ENCODE measurements at regions not wholly inside any gene's neighbourhood (a gene's known extent, or its start where the extent isn't known, plus 50 kb on each side); places are given as distances from the start of the nearest gene placed in this dataset.
"Not testable (repeated sequence)": the region's sequence is repeated elsewhere in the genome, so short reads cannot be mapped to it uniquely, and the experiment has no call there.

DNA sequence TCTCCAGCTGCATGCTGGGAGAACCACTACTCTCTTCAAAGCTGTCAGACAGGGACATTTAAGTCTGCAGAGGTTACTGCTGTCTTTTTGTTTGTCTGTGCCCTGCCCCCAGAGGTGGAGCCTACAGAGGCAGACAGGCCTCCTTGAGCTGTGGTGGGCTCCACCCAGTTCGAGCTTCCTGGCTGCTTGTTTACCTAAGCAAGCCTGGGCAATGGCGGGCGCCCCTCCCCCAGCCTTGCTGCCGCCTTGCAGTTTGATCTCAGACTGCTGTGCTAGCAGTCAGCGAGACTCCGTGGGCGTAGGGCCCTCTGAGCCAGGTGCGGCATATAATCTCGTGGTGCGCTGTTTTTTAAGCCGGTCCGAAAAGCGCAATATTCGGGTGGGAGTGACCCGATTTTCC lies 215.0 kb downstream of the STIM2 start:
- H3K4me3 Mint-ChIP-seq, H3K36me3 Mint-ChIP-seq, ATAC-seq, H3K27me3 Mint-ChIP-seq, H3K4me1 Mint-ChIP-seq, H3K9me3 Mint-ChIP-seq, H3K27ac Mint-ChIP-seq: not testable (repeated sequence)

DNA sequence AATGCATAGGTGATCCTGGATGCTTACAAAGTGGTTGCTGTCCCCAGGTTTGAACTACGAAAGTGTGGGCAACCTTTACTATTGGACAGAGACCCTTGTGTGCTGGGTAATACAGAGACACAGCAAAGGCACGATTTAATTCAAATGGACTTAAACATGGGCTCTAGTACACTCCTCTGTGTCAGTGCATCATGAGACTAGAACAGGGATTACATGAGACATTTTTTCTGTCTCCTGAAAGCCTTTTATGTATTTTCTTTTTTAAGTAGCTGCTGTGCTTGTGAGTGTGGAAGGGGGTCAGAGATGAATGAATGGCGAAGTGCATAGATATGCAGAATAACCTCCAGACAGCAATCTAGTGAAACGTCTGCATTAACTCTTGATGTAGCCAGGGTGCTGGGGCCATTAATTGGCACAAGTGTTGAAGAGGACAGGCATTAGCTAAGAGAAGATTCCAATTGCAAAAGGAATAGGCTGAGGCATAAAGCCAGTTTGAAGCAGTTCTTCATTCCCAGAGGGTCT lies 218.4 kb downstream of the STIM2 start:
- no peak for ATAC-seq
- Mint-ChIP-seq H3K4me1 (no peaks in the 10 kb centered on the region), H3K36me3 (no peaks in the 10 kb centered on the region), H3K4me3 (no peak overlapping the region), H3K27me3 (peaks cover 25% of the 10 kb centered on the region), H3K9me3 (peaks cover 4% of the 10 kb centered on the region), H3K27ac (no peak overlapping the region)

GRCh38 chr4:27081675-27082586 lies 221.3 kb downstream of the STIM2 start:
- Mint-ChIP-seq H3K9me3 (peaks cover 4% of the 10 kb centered on the region), H3K4me1 (peaks cover 6% of the 10 kb centered on the region), H3K36me3 (no peaks in the 10 kb centered on the region), H3K27me3 (peaks cover 52% of the 10 kb centered on the region), H3K4me3 (no peak overlapping the region), H3K27ac (no peak overlapping the region)
- no peak for ATAC-seq

DNA sequence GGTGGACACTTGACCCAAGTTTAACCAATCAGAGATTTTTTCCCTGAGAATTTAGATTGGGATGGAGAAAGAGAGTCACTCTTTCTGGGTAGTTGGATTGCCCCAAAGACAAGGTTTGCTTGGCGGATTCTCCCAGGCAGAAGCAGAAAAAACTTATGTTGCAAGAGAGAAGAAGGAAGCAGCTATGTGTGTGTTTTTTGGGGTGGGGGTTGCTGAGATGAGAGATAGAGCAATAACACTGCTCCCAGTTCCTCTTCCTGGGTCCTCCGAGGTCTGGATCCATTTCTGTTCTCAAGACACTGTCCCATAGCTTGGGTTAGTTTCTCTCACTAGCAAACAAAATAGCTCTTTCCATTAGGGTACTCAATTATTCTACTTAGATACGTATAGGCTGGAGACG lies 222.1 kb downstream of the STIM2 start:
- peaks cover 60% of the 10 kb centered on the region for H3K27me3 Mint-ChIP-seq
- ATAC-seq, result no peak
- H3K9me3 Mint-ChIP-seq, result peaks cover 4% of the 10 kb centered on the region
- no peaks in the 10 kb centered on the region for H3K36me3 Mint-ChIP-seq
- no peak overlapping the region for H3K4me3 Mint-ChIP-seq
- H3K4me1 Mint-ChIP-seq, result peaks cover 6% of the 10 kb centered on the region
- no peak overlapping the region for H3K27ac Mint-ChIP-seq

GRCh38 chr4:27084685-27085361 lies 224.2 kb downstream of the STIM2 start:
- Mint-ChIP-seq H3K9me3 (peaks cover 3% of the 10 kb centered on the region), H3K4me3 (no peak overlapping the region), H3K27me3 (peaks cover 80% of the 10 kb centered on the region)

GRCh38 chr4:27085396-27085795 lies 224.8 kb downstream of the STIM2 start:
- Mint-ChIP-seq H3K36me3 (no peaks in the 10 kb centered on the region), H3K27me3 (peaks cover 86% of the 10 kb centered on the region), H3K27ac (no peak overlapping the region), H3K9me3 (peaks cover 3% of the 10 kb centered on the region), H3K4me3 (no peak overlapping the region), H3K4me1 (peaks cover 6% of the 10 kb centered on the region)
- ATAC-seq, result no peak

More at GRCh38 chr4:27084685-27085361, 224.2 kb downstream of the STIM2 start:
- Mint-ChIP-seq H3K36me3 (no peaks in the 10 kb centered on the region), H3K27ac (no peak overlapping the region), H3K4me1 (peaks cover 6% of the 10 kb centered on the region)
- ATAC-seq, result no peak

DNA sequence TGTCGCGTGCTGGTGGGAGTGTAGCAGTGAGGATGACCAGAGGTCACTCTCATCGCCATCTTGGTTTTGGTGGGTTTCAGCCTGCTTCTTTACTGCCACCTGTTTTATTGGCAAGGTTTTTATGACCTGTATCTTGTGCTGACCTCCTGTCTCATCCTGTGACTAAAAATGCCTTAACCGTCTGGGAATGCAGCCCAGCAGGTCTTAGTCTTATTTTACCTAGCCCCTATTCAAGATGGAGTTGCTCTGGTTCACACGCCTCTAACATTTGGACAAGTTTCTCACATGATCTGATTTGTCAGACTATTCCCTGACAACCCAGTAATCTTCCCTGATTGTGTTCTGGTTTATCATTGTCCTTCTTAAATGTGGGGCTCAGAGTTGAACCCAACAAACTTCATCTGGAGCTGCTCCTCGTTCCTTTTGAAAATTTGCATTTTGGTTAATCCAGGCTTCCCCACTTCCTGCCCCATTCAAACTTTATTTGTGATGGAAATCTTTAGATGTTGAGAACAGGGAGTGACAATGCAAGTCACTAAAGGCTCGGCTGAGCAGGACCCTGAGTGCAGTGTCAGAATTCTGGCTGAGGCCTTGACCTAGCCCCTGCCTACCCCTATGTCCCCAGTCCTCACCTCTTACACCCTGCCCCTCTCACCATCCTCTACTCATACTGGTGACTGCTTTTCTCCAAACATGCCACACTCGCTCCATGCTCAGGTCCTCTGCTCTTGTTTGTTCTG lies 226.8 kb downstream of the STIM2 start:
- H3K4me3 Mint-ChIP-seq, result no peak overlapping the region
- no peak overlapping the region for H3K27ac Mint-ChIP-seq
- H3K9me3 Mint-ChIP-seq, result peaks cover 3% of the 10 kb centered on the region
- no peak for ATAC-seq
- peaks cover 6% of the 10 kb centered on the region for H3K4me1 Mint-ChIP-seq
- no peaks in the 10 kb centered on the region for H3K36me3 Mint-ChIP-seq
- H3K27me3 Mint-ChIP-seq, result peaks cover 97% of the 10 kb centered on the region

DNA sequence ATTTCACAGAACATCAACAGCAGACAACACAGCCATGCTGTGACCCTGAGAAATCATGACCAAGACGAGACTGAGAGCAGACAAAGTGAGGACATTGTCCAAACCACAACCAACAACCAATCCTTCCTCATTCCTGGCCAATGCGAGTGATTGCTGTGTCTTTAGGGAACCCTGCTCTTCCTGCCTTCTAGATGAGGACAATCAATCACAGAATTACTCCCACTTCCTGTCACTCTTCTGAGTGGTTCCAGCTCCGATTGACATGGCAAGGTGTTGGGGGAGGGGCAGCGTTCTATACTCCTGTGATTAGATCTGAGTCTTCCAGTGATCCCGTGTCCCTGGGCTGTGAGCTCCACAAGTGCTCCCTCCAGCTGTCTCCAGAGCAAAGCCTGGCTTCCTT lies 227.8 kb downstream of the STIM2 start:
- Mint-ChIP-seq H3K4me1 (peaks cover 6% of the 10 kb centered on the region), H3K36me3 (no peaks in the 10 kb centered on the region), H3K27ac (no peak overlapping the region), H3K9me3 (peaks cover 3% of the 10 kb centered on the region), H3K4me3 (no peak overlapping the region), H3K27me3 (peaks cover 91% of the 10 kb centered on the region)
- ATAC-seq, result no peak

DNA sequence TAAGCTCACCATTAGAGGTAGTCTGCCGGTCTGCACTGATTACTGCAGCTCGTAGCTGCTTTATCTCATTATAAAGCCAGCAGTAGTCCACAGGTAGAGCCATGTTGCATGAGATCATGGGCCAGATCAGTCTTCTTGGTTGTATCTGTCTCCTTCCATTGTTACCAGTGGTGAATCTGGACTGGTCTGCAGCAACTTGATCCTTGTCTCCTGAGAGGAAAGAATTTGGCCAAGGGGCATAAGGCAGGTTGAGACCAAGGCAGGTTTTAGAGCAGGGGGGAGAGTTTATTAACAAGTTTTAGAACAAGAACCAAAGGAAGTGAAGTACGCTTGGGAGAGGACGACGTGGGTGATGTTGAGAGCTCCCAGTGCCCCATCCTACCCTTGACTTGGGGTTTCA lies 228.5 kb downstream of the STIM2 start:
- Mint-ChIP-seq H3K27ac (no peak overlapping the region), H3K9me3 (peaks cover 3% of the 10 kb centered on the region), H3K36me3 (no peaks in the 10 kb centered on the region), H3K4me1 (peaks cover 6% of the 10 kb centered on the region), H3K4me3 (no peak overlapping the region), H3K27me3 (peaks cover 84% of the 10 kb centered on the region)
- ATAC-seq, result no peak

DNA sequence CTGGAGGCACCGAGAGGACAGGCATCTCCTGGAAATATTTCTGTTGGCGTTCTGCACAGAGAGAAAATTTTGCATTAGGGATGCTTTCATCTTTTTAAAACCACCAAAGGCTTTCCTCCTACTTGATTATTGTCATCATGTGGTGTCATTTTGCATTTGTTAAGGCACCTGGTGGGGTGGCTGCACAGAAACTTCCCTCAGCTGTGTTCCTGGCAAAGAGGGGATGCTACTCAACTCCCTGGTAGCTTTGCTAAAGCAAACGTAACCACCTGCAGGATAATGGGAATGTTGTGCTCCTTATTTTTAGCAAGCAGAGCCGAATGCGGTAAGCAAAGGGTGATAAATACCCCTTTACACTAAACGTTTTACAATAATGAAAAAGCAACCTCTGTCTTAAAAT lies 229.8 kb downstream of the STIM2 start:
- H3K36me3 Mint-ChIP-seq, result no peaks in the 10 kb centered on the region
- H3K9me3 Mint-ChIP-seq, result peaks cover 3% of the 10 kb centered on the region
- no peak overlapping the region for H3K27ac Mint-ChIP-seq
- H3K4me3 Mint-ChIP-seq, result no peak overlapping the region
- H3K27me3 Mint-ChIP-seq, result peaks cover 73% of the 10 kb centered on the region
- H3K4me1 Mint-ChIP-seq, result peaks cover 3% of the 10 kb centered on the region
- no peak for ATAC-seq

- Mint-ChIP-seq H3K36me3 (no peaks in the 10 kb centered on the region), H3K27ac (no peak overlapping the region)
Measured at GRCh38 chr4:27094224-27094623, 233.6 kb downstream of the STIM2 start.

GRCh38 chr4:27094783-27095182 lies 234.1 kb downstream of the STIM2 start:
- no peaks in the 10 kb centered on the region for H3K36me3 Mint-ChIP-seq
- no peak for ATAC-seq
- no peak overlapping the region for H3K4me3 Mint-ChIP-seq
- H3K4me1 Mint-ChIP-seq, result no peaks in the 10 kb centered on the region
- H3K27ac Mint-ChIP-seq, result no peak overlapping the region
- H3K9me3 Mint-ChIP-seq, result no peaks in the 10 kb centered on the region
- H3K27me3 Mint-ChIP-seq, result peaks cover 30% of the 10 kb centered on the region

More at GRCh38 chr4:27094224-27094623, 233.6 kb downstream of the STIM2 start:
- Mint-ChIP-seq H3K4me3 (no peak overlapping the region), H3K27me3 (peaks cover 36% of the 10 kb centered on the region), H3K9me3 (no peaks in the 10 kb centered on the region), H3K4me1 (no peaks in the 10 kb centered on the region)
- no peak for ATAC-seq

DNA sequence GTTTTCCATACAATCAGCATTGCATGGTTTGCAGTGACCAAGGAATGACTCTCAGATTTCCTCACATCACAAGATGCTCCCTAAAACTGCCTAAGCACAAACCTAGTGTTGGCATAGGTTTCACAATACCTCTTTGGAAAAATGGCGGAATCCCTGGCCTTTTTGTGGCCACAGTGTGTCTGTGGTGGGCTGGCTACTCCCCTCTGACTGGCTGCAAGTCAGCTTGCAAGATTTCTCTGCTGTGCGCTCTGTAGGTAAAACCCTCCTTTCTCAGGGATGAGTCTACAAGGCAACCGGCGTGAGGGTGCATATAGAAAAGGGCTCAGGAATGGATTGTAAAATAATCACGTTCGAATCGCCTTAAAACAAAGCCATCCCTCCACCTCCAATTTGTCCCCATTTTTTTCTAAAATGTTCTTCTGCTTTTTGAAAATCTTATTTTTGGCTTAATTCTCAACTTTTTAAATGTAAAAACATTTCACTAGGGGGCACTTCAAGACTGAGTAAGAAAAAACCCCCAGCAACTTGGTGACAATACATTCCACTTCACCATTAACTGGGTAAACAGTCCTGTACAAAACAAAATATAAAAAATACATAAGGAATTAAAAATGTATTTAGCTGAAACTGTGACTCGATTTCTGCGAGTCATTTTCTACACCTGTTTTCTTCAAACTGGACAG lies 235.6 kb downstream of the STIM2 start:
- Mint-ChIP-seq H3K4me1 (no peaks in the 10 kb centered on the region), H3K4me3 (no peak overlapping the region)

DNA sequence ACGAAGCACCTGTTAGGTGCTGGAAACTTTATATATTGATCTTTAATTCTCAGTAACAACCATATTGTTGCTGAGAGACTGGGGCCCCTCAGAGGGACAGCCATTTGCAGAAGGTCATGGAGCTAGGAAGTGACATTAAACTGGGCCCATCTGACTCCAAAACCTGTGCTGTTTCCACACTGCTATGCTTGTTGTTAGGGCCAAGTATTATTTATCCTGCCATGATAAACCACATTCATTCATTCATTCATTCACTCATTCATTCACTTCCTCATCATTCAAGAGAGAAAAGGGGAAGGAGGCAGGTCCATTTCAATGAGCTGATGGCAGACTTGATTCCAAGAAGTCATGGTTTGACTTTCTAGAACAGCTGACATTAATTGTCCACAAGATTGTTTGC lies 237.4 kb downstream of the STIM2 start:
- Mint-ChIP-seq H3K9me3 (no peaks in the 10 kb centered on the region), H3K36me3 (no peaks in the 10 kb centered on the region), H3K27me3 (peaks cover 16% of the 10 kb centered on the region), H3K4me1 (no peaks in the 10 kb centered on the region), H3K27ac (no peak overlapping the region), H3K4me3 (no peak overlapping the region)
- ATAC-seq, result no peak

More for the DNA sequence above, 235.6 kb downstream of the STIM2 start:
- Mint-ChIP-seq H3K9me3 (no peaks in the 10 kb centered on the region), H3K27ac (no peak overlapping the region), H3K36me3 (no peaks in the 10 kb centered on the region), H3K27me3 (peaks cover 15% of the 10 kb centered on the region)
- ATAC-seq, result no peak

DNA sequence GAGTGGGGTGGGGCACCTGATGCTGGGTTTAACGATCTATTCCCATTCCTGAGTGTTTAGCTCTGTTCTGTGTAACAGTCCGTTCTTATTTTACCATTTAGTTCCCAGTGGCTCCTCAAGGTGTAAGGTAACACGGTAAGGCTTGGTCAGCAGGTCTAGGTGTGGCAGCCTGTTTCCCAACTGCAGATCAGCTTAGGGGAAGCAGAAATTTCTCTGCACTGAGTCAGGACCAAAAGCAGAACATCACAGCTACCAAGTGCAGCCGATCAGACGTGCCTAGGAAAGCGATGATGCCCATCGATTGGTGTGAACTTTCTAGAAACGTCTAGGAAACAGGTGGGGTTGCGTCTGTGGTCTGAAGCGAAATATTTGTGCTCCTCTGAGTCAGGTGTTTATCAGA lies 240.1 kb downstream of the STIM2 start:
- no peak for ATAC-seq
- Mint-ChIP-seq H3K36me3 (no peaks in the 10 kb centered on the region), H3K4me3 (no peak overlapping the region), H3K27ac (no peak overlapping the region), H3K9me3 (no peaks in the 10 kb centered on the region), H3K4me1 (no peaks in the 10 kb centered on the region), H3K27me3 (peaks cover 35% of the 10 kb centered on the region)

Data from stimulated activated memory B cell treated with anti-CD40 and anti-IgM and Interleukin-4, amounts not matched to agents 10 μg/mL and 1 μg/mL and 100 μg/mL, for 72 hours (primary cell).